GM21423 (cell line): ENCODE measurements at regions not wholly inside any gene's neighbourhood (a gene's known extent, or its start where the extent isn't known, plus 50 kb on each side); places are given as distances from the start of the nearest gene placed in this dataset.
"Not testable (repeated sequence)": the region's sequence is repeated elsewhere in the genome, so short reads cannot be mapped to it uniquely, and the experiment has no call there.

Experiments used
- ATAC-seq: cut with Tn5 transposase; IDR thresholded peaks from one replicate; pipeline ENCODE4 v1.9.1; 2021; ENCODE audit warnings: mild to moderate bottlenecking, moderate library complexity; ENCODE audit not compliant: unreplicated experiment

GRCh38 chr18:1467461-1467964 lies 562.8 kb downstream of the ADCYAP1 start:
- ATAC-seq = no peak

- no peak for ATAC-seq
Measured at GRCh38 chr18:1468550-1468949, 563.9 kb downstream of the ADCYAP1 start.

- no peak for ATAC-seq
Measured at GRCh38 chr18:1475867-1476266, 571.2 kb downstream of the ADCYAP1 start.

- no peak for ATAC-seq
Measured at GRCh38 chr18:1480309-1480708, 575.6 kb downstream of the ADCYAP1 start.

GRCh38 chr18:1481577-1481976 lies 576.9 kb downstream of the ADCYAP1 start:
- ATAC-seq = no peak

- no peak for ATAC-seq
Measured at GRCh38 chr18:1483385-1483784, 578.7 kb downstream of the ADCYAP1 start.

- no peak for ATAC-seq
Measured at GRCh38 chr18:1487457-1487856, 582.8 kb downstream of the ADCYAP1 start.

GRCh38 chr18:1488394-1488793 lies 583.7 kb downstream of the ADCYAP1 start:
- no peak for ATAC-seq

- no peak for ATAC-seq
Measured at GRCh38 chr18:1488957-1489356, 584.3 kb downstream of the ADCYAP1 start.

- ATAC-seq = no peak
Measured at GRCh38 chr18:1495387-1495786, 590.7 kb downstream of the ADCYAP1 start.

- no peak for ATAC-seq
Measured at GRCh38 chr18:1496096-1496495, 591.4 kb downstream of the ADCYAP1 start.

- ATAC-seq = no peak
Measured at GRCh38 chr18:1498216-1498615, 593.5 kb downstream of the ADCYAP1 start.

GRCh38 chr18:1499265-1499664 lies 594.6 kb downstream of the ADCYAP1 start:
- no peak for ATAC-seq

- no peak for ATAC-seq
Measured at GRCh38 chr18:1503847-1504246, 599.2 kb downstream of the ADCYAP1 start.

GRCh38 chr18:1505856-1506255 lies 601.2 kb downstream of the ADCYAP1 start:
- ATAC-seq = no peak

GRCh38 chr18:1510542-1511179 lies 606.0 kb downstream of the ADCYAP1 start:
- no peak for ATAC-seq

- ATAC-seq = no peak
Measured at GRCh38 chr18:1511619-1512311, 607.1 kb downstream of the ADCYAP1 start.

- ATAC-seq = no peak
Measured at GRCh38 chr18:1513519-1513918, 608.8 kb downstream of the ADCYAP1 start.

GRCh38 chr18:1521588-1522248 lies 617.0 kb downstream of the ADCYAP1 start:
- ATAC-seq = not testable (repeated sequence)

GRCh38 chr18:1522249-1522615 lies 617.6 kb downstream of the ADCYAP1 start:
- no peak for ATAC-seq

- ATAC-seq = no peak
Measured at GRCh38 chr18:1526991-1527390, 622.3 kb downstream of the ADCYAP1 start.

- no peak for ATAC-seq
Measured at GRCh38 chr18:1527805-1528204, 623.1 kb downstream of the ADCYAP1 start.
